AG04450 (cell line): ENCODE measurements at regions not wholly inside any gene's neighbourhood (a gene's known extent, or its start where the extent isn't known, plus 50 kb on each side); places are given as distances from the start of the nearest gene placed in this dataset.

Experiments used
- CTCF ChIA-PET: fragments of 300-600, 350-600 bp; formaldehyde crosslinking; extraction: SDS; loops from one replicate; lab custom pipeline; 2022; ENCODE audit warnings: antibody characterized with exemption, inconsistent platforms; lab: Charles Lee
- POLR2A ChIA-PET: fragments of 350-600 bp; formaldehyde crosslinking; extraction: SDS; loops from one replicate; lab custom pipeline; 2021; ENCODE audit warnings: antibody characterized with exemption, inconsistent platforms; lab: Yijun Ruan, JAX
- DNase-seq: peaks from one replicate; pipeline ENCODE4 v3.0.0-alpha.2; 2011; ENCODE audit warnings: low read depth, low spot score
- H3K27ac ChIP-seq: one replicate; pipeline ENCODE4 v1.5.1; 2012; ENCODE audit warnings: low read depth, low read length, control low read depth
- H3K27me3 ChIP-seq: one replicate; pipeline ENCODE4 v1.6.0; 2012; ENCODE audit warnings: low read length; ENCODE audit not compliant: control insufficient read depth, insufficient read depth
- H3K4me3 ChIP-seq: 2 replicates; pipeline ENCODE4 v1.5.1; 2011; ENCODE audit warnings: mild to moderate bottlenecking, low read depth, low read length, control low read depth
- H3K9me3 ChIP-seq: 2 replicates; pipeline ENCODE4 v1.5.1; 2012; ENCODE audit warnings: low read length; ENCODE audit not compliant: control insufficient read depth, insufficient read depth
- CTCF ChIP-seq: IDR thresholded peaks from 2 replicates; pipeline ENCODE4 v1.5.1; 2011; ENCODE audit warnings: low read depth, low read length, control low read depth, inconsistent platforms

GRCh38 chr22:49247194-49247924 is 580.3 kb downstream of the BRD1 start:
- H3K4me3 ChIP-seq, result no peak overlapping the region
- DNase-seq, result no peak
- no peak overlapping the region for H3K27ac ChIP-seq
- no peak for TF ChIP-seq CTCF
- ChIA-PET POLR2A (no interaction called here), CTCF (no interaction called here)
- peaks cover 44% of the 10 kb centered on the region for H3K9me3 ChIP-seq
- H3K27me3 ChIP-seq, result no peaks in the 10 kb centered on the region

DNA sequence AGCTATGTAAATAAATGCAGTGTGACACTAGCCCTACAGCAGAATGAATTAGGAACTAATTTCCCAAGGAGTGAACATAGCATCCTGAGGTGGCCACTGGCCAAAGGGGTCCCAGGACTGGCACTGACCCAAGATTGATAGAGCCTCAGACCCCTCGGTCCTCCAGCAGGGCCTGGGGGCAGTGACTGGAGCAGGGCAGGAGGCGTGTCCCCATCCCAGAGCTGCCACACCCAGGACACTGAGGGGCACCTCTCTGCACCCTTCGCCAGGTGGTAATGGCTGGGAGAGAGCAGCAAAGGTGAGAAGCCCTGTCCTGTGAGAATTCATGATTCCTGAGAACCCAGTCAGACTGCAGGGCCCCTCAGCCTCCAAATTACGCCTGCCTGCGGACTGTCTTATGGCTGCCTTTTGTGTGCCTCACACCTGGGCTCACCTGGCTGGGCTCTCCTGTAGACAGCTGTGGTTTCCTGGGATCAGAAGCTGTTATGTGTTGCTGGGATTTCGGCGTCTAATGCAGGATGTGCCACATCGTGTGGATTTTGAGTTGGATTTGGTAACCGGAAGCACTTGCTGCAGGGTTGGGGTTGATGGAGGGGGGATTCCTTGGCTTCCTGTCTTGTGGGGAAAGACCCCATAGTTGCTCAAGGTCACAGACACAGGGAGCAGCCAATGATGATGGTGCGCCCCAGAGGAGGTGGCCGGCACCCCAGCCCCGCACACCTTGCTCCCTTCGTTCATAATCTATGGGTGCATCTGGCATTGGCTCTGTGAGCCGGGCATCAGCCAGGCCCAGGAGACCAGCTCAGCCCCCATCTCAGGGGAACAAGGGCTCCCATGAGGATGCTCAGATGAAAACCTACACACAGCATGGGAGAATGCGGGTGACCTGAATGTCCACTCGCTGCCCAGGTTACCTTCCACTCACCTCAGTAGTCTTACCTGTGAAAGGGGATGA is 582.9 kb downstream of the BRD1 start:
- no peak for TF ChIP-seq CTCF
- Histone ChIP-seq H3K27me3 (no peaks in the 10 kb centered on the region), H3K27ac (no peak overlapping the region), H3K9me3 (peaks cover 59% of the 10 kb centered on the region), H3K4me3 (no peak overlapping the region)
- POLR2A ChIA-PET, result no interaction called here
- CTCF ChIA-PET, result no interaction called here
- DNase-seq, result no peak

DNA sequence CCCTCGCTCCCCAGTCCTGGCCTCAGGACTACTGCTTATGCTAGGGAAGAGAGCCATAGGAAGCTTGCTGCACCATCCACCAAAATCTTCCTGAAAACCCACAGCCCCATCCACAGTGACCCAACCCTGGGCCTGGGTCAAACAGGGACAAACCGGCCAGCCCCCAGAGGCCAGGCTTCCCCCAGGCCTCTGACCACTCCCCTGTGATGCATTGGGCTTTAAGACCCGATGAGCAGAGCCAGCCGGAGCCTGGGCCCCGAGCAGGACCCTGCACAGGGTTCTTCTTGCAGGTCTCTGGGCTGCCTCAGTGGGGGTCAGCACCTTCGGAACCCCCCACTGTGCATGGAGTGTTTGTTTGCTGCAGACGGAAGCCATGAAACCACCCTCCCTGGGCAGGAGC is 583.7 kb downstream of the BRD1 start:
- H3K27me3 ChIP-seq, result no peaks in the 10 kb centered on the region
- ChIA-PET POLR2A (no interaction called here), CTCF (no interaction called here)
- peaks cover 67% of the 10 kb centered on the region for H3K9me3 ChIP-seq
- TF ChIP-seq CTCF, result no peak
- H3K4me3 ChIP-seq, result no peak overlapping the region
- DNase-seq, result no peak
- no peak overlapping the region for H3K27ac ChIP-seq

DNA sequence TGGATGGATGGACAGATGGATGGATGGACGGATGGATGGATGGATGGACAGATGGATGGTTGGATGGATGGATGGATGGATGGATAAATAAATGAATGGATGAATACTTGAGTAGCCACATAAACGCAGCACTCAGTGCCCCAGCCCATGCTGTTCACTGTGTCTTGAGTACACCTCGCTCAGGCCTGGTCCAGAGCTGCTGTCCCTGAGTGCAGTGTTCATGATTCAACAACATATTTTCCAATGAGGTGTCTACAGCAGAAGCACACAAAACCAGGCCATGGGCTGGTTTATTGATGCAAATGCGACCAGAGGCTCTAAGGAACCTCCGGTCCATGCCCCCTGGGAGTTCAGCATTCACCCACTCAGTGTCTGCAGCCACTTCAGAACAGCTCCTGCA is 584.3 kb downstream of the BRD1 start:
- H3K9me3 ChIP-seq, result peaks cover 73% of the 10 kb centered on the region
- H3K4me3 ChIP-seq, result no peak overlapping the region
- no peaks in the 10 kb centered on the region for H3K27me3 ChIP-seq
- no peak for DNase-seq
- no peak for TF ChIP-seq CTCF
- ChIA-PET CTCF (no interaction called here), POLR2A (no interaction called here)
- H3K27ac ChIP-seq, result no peak overlapping the region

GRCh38 chr22:49242480-49242879 is 585.2 kb downstream of the BRD1 start:
- Histone ChIP-seq H3K27ac (no peak overlapping the region), H3K9me3 (peaks cover 80% of the 10 kb centered on the region), H3K27me3 (no peaks in the 10 kb centered on the region), H3K4me3 (no peak overlapping the region)
- TF ChIP-seq CTCF, result no peak
- ChIA-PET CTCF (no interaction called here), POLR2A (no interaction called here)
- DNase-seq, result no peak
